ENCODE measurements at regions not wholly inside any gene's neighbourhood (a gene's known extent, or its start where the extent isn't known, plus 50 kb on each side); places are given as distances from the start of the nearest gene placed in this dataset.

GRCh38 chr4:38230821-38231563, 270.8 kb downstream of the PTTG2 start:
- DNase-seq: no peak

- DNase-seq: no peak
Measured at GRCh38 chr4:38231626-38232025, 271.4 kb downstream of the PTTG2 start.

- DNase-seq: no peak
Measured at GRCh38 chr4:38232741-38233140, 272.5 kb downstream of the PTTG2 start.

GRCh38 chr4:38233727-38234480, 273.7 kb downstream of the PTTG2 start:
- no peak for DNase-seq

GRCh38 chr4:38235354-38235753, 275.2 kb downstream of the PTTG2 start:
- no peak for DNase-seq

GRCh38 chr4:38236003-38236402, 275.8 kb downstream of the PTTG2 start:
- DNase-seq: no peak

GRCh38 chr4:38236503-38236902, 276.3 kb downstream of the PTTG2 start:
- no peak for DNase-seq

- DNase-seq: no peak
Measured at GRCh38 chr4:38237139-38237538, 276.9 kb downstream of the PTTG2 start.

GRCh38 chr4:38241541-38241940, 281.3 kb downstream of the PTTG2 start:
- DNase-seq: no peak

GRCh38 chr4:38242101-38242500, 281.9 kb downstream of the PTTG2 start:
- DNase-seq: no peak

GRCh38 chr4:38242822-38243387, 282.7 kb downstream of the PTTG2 start:
- DNase-seq: no peak

GRCh38 chr4:38243388-38244053, 283.3 kb downstream of the PTTG2 start:
- DNase-seq: no peak

- DNase-seq: no peak
Measured at GRCh38 chr4:38254825-38255224, 294.6 kb downstream of the PTTG2 start.

GRCh38 chr4:38255572-38255971, 295.4 kb downstream of the PTTG2 start:
- DNase-seq: no peak

GRCh38 chr4:38266616-38267015, 306.4 kb downstream of the PTTG2 start:
- no peak for DNase-seq

GRCh38 chr4:38268108-38268820, 308.1 kb downstream of the PTTG2 start:
- no peak for DNase-seq

- no peak for DNase-seq
Measured at GRCh38 chr4:38268837-38269236, 308.6 kb downstream of the PTTG2 start.

GRCh38 chr4:38273407-38273806, 313.2 kb downstream of the PTTG2 start:
- DNase-seq: no peak

- no peak for DNase-seq
Measured at GRCh38 chr4:38275331-38276100, 315.3 kb downstream of the PTTG2 start.

- DNase-seq: no peak
Measured at GRCh38 chr4:38278255-38278654, 318.1 kb downstream of the PTTG2 start.

GRCh38 chr4:38279077-38279476, 318.9 kb downstream of the PTTG2 start:
- DNase-seq: no peak

Measured in SIG-M5 (cell line).